H9 (cell line): ENCODE measurements at regions not wholly inside any gene's neighbourhood (a gene's known extent, or its start where the extent isn't known, plus 50 kb on each side); places are given as distances from the start of the nearest gene placed in this dataset.

Experiments used
- DNase-seq: peaks from one replicate; pipeline ENCODE4 v3.0.0-alpha.2; 2017
- H2AFZ ChIP-seq: one replicate; pipeline ENCODE4 v1.6.1; 2013; ENCODE audit warnings: mild to moderate bottlenecking, low read length, control low read depth, moderate library complexity
- H2AK5ac ChIP-seq: 2 replicates; pipeline ENCODE4 v1.6.1; 2013; ENCODE audit warnings: low read length, control low read depth, mixed read lengths; ENCODE audit not compliant: insufficient read length
- H2BK120ac ChIP-seq: one replicate; pipeline ENCODE4 v1.6.1; 2013; ENCODE audit warnings: low read depth, mild to moderate bottlenecking, low read length, control low read depth, inconsistent platforms; ENCODE audit not compliant: poor library complexity, severe bottlenecking
- H2BK12ac ChIP-seq: 2 replicates; pipeline ENCODE4 v1.6.1; 2013; ENCODE audit warnings: low read length, control low read depth, mixed read lengths, low read depth; ENCODE audit not compliant: insufficient read length
- H2BK15ac ChIP-seq: 2 replicates; pipeline ENCODE4 v1.6.1; 2013; ENCODE audit warnings: low read depth, low read length, control low read depth
- H2BK20ac ChIP-seq: one replicate; pipeline ENCODE4 v1.6.1; 2013; ENCODE audit warnings: low read depth, mild to moderate bottlenecking, low read length, control low read depth, inconsistent platforms; ENCODE audit not compliant: poor library complexity, severe bottlenecking
- H2BK5ac ChIP-seq: 2 replicates; pipeline ENCODE4 v1.6.1; 2013; ENCODE audit warnings: low read length, control low read depth, mixed read lengths; ENCODE audit not compliant: insufficient read length
- H3K14ac ChIP-seq: 2 replicates; pipeline ENCODE4 v1.6.1; 2013; ENCODE audit warnings: low read length, control low read depth; ENCODE audit not compliant: insufficient read depth
- H3K18ac ChIP-seq: 2 replicates; pipeline ENCODE4 v1.6.1; 2013; ENCODE audit warnings: low read depth, mild to moderate bottlenecking, mixed read lengths, low read length, control low read depth; ENCODE audit not compliant: insufficient read length
- H3K23ac ChIP-seq: 2 replicates; pipeline ENCODE4 v1.6.1; 2013; ENCODE audit warnings: low read length, control low read depth, mixed read lengths, low read depth; ENCODE audit not compliant: insufficient read length
- H3K23me2 ChIP-seq: 2 replicates; pipeline ENCODE4 v1.6.1; 2013; ENCODE audit warnings: low read depth, mild to moderate bottlenecking, mixed read lengths, low read length, control low read depth; ENCODE audit not compliant: insufficient read length, poor library complexity, severe bottlenecking
- H3K27ac ChIP-seq: 2 replicates; pipeline ENCODE4 v1.5.1; 2013; ENCODE audit warnings: low read length, control low read depth, mixed read lengths, low read depth; ENCODE audit not compliant: insufficient read length
- H3K27me3 ChIP-seq: 2 replicates; pipeline ENCODE4 v1.6.1; 2013; ENCODE audit warnings: low read length, control low read depth, inconsistent platforms; ENCODE audit not compliant: insufficient read depth
- H3K4ac ChIP-seq: 2 replicates; pipeline ENCODE4 v1.6.1; 2013; ENCODE audit warnings: low read depth, mild to moderate bottlenecking, control low read depth, inconsistent platforms, low read length, moderate library complexity
- H3K4me1 ChIP-seq: 2 replicates; pipeline ENCODE4 v1.6.1; 2013; ENCODE audit warnings: low read length, control low read depth, inconsistent platforms; ENCODE audit not compliant: insufficient read depth
- H3K4me2 ChIP-seq: 2 replicates; pipeline ENCODE4 v1.6.1; 2013; ENCODE audit warnings: low read length, control low read depth, mixed read lengths; ENCODE audit not compliant: insufficient read length, insufficient read depth
- H3K56ac ChIP-seq: 2 replicates; pipeline ENCODE4 v1.6.1; 2013; ENCODE audit warnings: low read depth, mild to moderate bottlenecking, mixed read lengths, low read length, control low read depth; ENCODE audit not compliant: insufficient read length
- H3K79me1 ChIP-seq: 2 replicates; pipeline ENCODE4 v1.6.1; 2013; ENCODE audit warnings: low read depth, mild to moderate bottlenecking, moderate library complexity, low read length, control low read depth, inconsistent platforms; ENCODE audit not compliant: insufficient read depth, poor library complexity, severe bottlenecking
- H3K79me2 ChIP-seq: 2 replicates; pipeline ENCODE4 v1.6.1; 2013; ENCODE audit warnings: low read length, control low read depth, inconsistent platforms; ENCODE audit not compliant: insufficient read depth
- H3K9ac ChIP-seq: 2 replicates; pipeline ENCODE4 v1.6.1; 2013; ENCODE audit warnings: low read length, control low read depth, mixed read lengths; ENCODE audit not compliant: insufficient read length; ENCODE audit errors: extremely low read depth
- H3K9me3 ChIP-seq: one replicate; pipeline ENCODE4 v1.6.1; 2013; ENCODE audit warnings: low read depth, low read length, inconsistent platforms; ENCODE audit not compliant: control insufficient read depth
- H3T11ph ChIP-seq: one replicate; pipeline ENCODE4 v1.6.1; 2013; ENCODE audit warnings: mild to moderate bottlenecking, low read length, control low read depth, inconsistent platforms
- H4K20me1 ChIP-seq: one replicate; pipeline ENCODE4 v1.6.1; 2013; ENCODE audit not compliant: control insufficient read depth, insufficient read length, insufficient read depth
- H4K5ac ChIP-seq: 2 replicates; pipeline ENCODE4 v1.6.1; 2013; ENCODE audit warnings: low read depth, mild to moderate bottlenecking, mixed read lengths, low read length, control low read depth; ENCODE audit not compliant: insufficient read length
- H4K8ac ChIP-seq: replicated peaks from 2 replicates; pipeline ENCODE4 v1.6.1; 2013; ENCODE audit warnings: low read length, control low read depth, mixed read lengths, low read depth; ENCODE audit not compliant: insufficient read length
- H4K91ac ChIP-seq: 2 replicates; pipeline ENCODE4 v1.6.1; 2013; ENCODE audit warnings: low read depth, mild to moderate bottlenecking, moderate library complexity, mixed read lengths, low read length, control low read depth; ENCODE audit not compliant: insufficient read length
- H3K27ac Mint-ChIP-seq, 3 experiments: 2 replicates in 2 of 3; 3 replicates in 1 of 3; pipeline ENCODE4 v1.8.0; 2020 to 2021; ENCODE audit warnings: mixed read lengths in 3 of 3, mild to moderate bottlenecking in 1 of 3, moderate library complexity in 1 of 3
- H3K27me3 Mint-ChIP-seq: 2 replicates; pipeline ENCODE4 v1.8.0; 2021; ENCODE audit warnings: low read depth, mild to moderate bottlenecking, moderate library complexity, mixed read lengths
- H3K36me3 Mint-ChIP-seq, 3 experiments: 2 replicates in 2 of 3; 3 replicates in 1 of 3; pipeline ENCODE4 v1.8.0; 2020 to 2021; ENCODE audit warnings: low read depth in 3 of 3, mixed read lengths in 3 of 3; ENCODE audit not compliant: insufficient read depth in 1 of 3
- H3K4me1 Mint-ChIP-seq, 2 experiments: 2 replicates each; pipeline ENCODE4 v1.8.0; 2020; ENCODE audit warnings: mixed read lengths in 2 of 2
- H3K4me3 Mint-ChIP-seq, 2 experiments: 2 replicates in 1 of 2; 3 replicates in 1 of 2; pipeline ENCODE4 v1.8.0; 2020 to 2021; ENCODE audit warnings: mild to moderate bottlenecking in 2 of 2, mixed read lengths in 2 of 2, moderate library complexity in 1 of 2
- H3K9me3 Mint-ChIP-seq, 2 experiments: 2 replicates in 1 of 2; 3 replicates in 1 of 2; pipeline ENCODE4 v1.8.0; 2020; ENCODE audit warnings: mild to moderate bottlenecking in 2 of 2, mixed read lengths in 2 of 2, moderate library complexity in 1 of 2
- CTCF ChIP-seq: fragments of 200-600 bp; sonication (generic); conservative IDR thresholded peaks from 3 replicates; pipeline ENCODE4 v1.8.0; 2021; ENCODE audit warnings: antibody characterized with exemption, mild to moderate bottlenecking
- WGBS: extraction: QIAGEN DNeasy Blood & Tissue Kit; methylation state at CpG from one replicate; pipeline ENCODE4 v1.1.7; 2013; ENCODE audit warnings: missing lambda C conversion rate, low lambda C conversion rate, mixed read lengths; ENCODE audit not compliant: insufficient read length; ENCODE audit errors: extremely low coverage; 5-methylcytosine and 5-hydroxymethylcytosine counted together

GRCh38 chr4:183388777-183389176 is 55.7 kb upstream of the CDKN2AIP start:
- Histone ChIP-seq H2BK20ac (no peak overlapping the region), H4K20me1 (no peaks in the 10 kb centered on the region), H3K4me2 (no peak overlapping the region), H3K4me1 (no peaks in the 10 kb centered on the region), H2BK12ac (no peak overlapping the region), H2AK5ac (no peak overlapping the region), H4K8ac (no peak overlapping the region), H3K23me2 (no peaks in the 10 kb centered on the region), H4K91ac (no peak overlapping the region), H4K5ac (no peak overlapping the region), H3K79me2 (no peaks in the 10 kb centered on the region), H3K18ac (no peak overlapping the region), H3K4ac (no peak overlapping the region), H3K27me3 (no peaks in the 10 kb centered on the region), H2AFZ (no peak overlapping the region), H3K56ac (no peak overlapping the region), H2BK5ac (no peak overlapping the region), H2BK15ac (no peak overlapping the region), H3K27ac (no peak overlapping the region), H3T11ph (no peak overlapping the region), H3K14ac (no peak overlapping the region), H2BK120ac (no peak overlapping the region), H3K9me3 (peaks cover 12% of the 10 kb centered on the region), H3K9ac (no peak overlapping the region), H3K23ac (no peak overlapping the region), H3K79me1 (no peaks in the 10 kb centered on the region)
- H3K9me3 Mint-ChIP-seq, result peaks cover 0 to 13% of the 10 kb centered on the region in 2 experiments; a peak in 2 of 5 replicates
- TF ChIP-seq CTCF, result no peak
- H3K27ac Mint-ChIP-seq, result no peak overlapping the region
- no peak for DNase-seq
- H3K36me3 Mint-ChIP-seq, result 0 out of 7 replicates have a peak, but pooled peaks cover 0 to 5% (median 0%) of the 10 kb centered on the region in 3 experiments
- H3K27me3 Mint-ChIP-seq, result peaks cover 2% of the 10 kb centered on the region; the same call in 1 of the 2 replicates
- H3K4me3 Mint-ChIP-seq, result no peak overlapping the region
- no CpG with 5 or more reads among the region's 6 CpGs for WGBS
- peaks cover 11 to 15% of the 10 kb centered on the region in 2 experiments for H3K4me1 Mint-ChIP-seq
